Endothelial cell of umbilical vein (primary cell): ENCODE measurements at regions not wholly inside any gene's neighbourhood (a gene's known extent, or its start where the extent isn't known, plus 50 kb on each side); places are given as distances from the start of the nearest gene placed in this dataset.

Experiments
- EZH2 ChIP-seq: IDR thresholded peaks from 2 replicates; pipeline ENCODE4 v1.6.1; 2012; ENCODE audit warnings: borderline replicate concordance, low read depth, mild to moderate bottlenecking, moderate library complexity, low read length, inconsistent platforms; ENCODE audit not compliant: severe bottlenecking
- FOS ChIP-seq: IDR thresholded peaks from 2 replicates; pipeline ENCODE4 v1.6.1; 2011; ENCODE audit warnings: mild to moderate bottlenecking, low read length, moderate library complexity, borderline replicate concordance; ENCODE audit not compliant: insufficient read depth
- JUN ChIP-seq: IDR thresholded peaks from 2 replicates; pipeline ENCODE4 v1.6.1; 2011; ENCODE audit warnings: borderline replicate concordance, low read depth; ENCODE audit not compliant: insufficient read length, insufficient read depth
- MYC ChIP-seq: IDR thresholded peaks from one replicate; pipeline ENCODE4 v1.6.1; 2011; ENCODE audit warnings: mild to moderate bottlenecking, low read depth, low read length
- POLR2A ChIP-seq: IDR thresholded peaks from 2 replicates; pipeline ENCODE4 v1.6.1; 2012; ENCODE audit warnings: low read depth, mild to moderate bottlenecking, control low read depth, low read length
- POLR2AphosphoS5 ChIP-seq: IDR thresholded peaks from 2 replicates; pipeline ENCODE4 v1.6.1; 2012; ENCODE audit warnings: low read depth, mild to moderate bottlenecking, control low read depth, low read length, moderate library complexity; ENCODE audit not compliant: insufficient read depth
- TF ChIP-seq, protein P1 (sequence below), 2 donors: IDR thresholded peaks; 1 replicate in 1 of 2; 2 replicates in 1 of 2; pipeline ENCODE4 v1.5.1; 2011; ENCODE audit warnings: low read length in 2 of 2, mild to moderate bottlenecking in 2 of 2, moderate library complexity in 2 of 2, control low read depth in 1 of 2, inconsistent platforms in 1 of 2, low read depth in 1 of 2; ENCODE audit not compliant: insufficient read depth in 1 of 2; ENCODE audit errors: extremely low read depth in 1 of 2
- TF ChIP-seq, protein P2 (sequence below): IDR thresholded peaks from 2 replicates; pipeline ENCODE4 v1.6.1; 2011; ENCODE audit not compliant: insufficient read depth, insufficient read length

GRCh38 chr20:54292185-54292584 is 84.3 kb downstream of the PFDN4 start:
- TF ChIP-seq, protein P1, sequence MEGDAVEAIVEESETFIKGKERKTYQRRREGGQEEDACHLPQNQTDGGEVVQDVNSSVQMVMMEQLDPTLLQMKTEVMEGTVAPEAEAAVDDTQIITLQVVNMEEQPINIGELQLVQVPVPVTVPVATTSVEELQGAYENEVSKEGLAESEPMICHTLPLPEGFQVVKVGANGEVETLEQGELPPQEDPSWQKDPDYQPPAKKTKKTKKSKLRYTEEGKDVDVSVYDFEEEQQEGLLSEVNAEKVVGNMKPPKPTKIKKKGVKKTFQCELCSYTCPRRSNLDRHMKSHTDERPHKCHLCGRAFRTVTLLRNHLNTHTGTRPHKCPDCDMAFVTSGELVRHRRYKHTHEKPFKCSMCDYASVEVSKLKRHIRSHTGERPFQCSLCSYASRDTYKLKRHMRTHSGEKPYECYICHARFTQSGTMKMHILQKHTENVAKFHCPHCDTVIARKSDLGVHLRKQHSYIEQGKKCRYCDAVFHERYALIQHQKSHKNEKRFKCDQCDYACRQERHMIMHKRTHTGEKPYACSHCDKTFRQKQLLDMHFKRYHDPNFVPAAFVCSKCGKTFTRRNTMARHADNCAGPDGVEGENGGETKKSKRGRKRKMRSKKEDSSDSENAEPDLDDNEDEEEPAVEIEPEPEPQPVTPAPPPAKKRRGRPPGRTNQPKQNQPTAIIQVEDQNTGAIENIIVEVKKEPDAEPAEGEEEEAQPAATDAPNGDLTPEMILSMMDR (IDR thresholded peaks at IDR 0.05; ENCODE audit: extremely low read depth in 1 of 2, insufficient read depth in 1 of 2, low read depth in 1 of 2, low read length in 2 of 2), result no peak
- TF ChIP-seq POLR2AphosphoS5 (no peak), POLR2A (no peak), EZH2 (no peak), MYC (no peak), JUN (peak; percentile 54), FOS (no peak)
- TF ChIP-seq, protein P2, sequence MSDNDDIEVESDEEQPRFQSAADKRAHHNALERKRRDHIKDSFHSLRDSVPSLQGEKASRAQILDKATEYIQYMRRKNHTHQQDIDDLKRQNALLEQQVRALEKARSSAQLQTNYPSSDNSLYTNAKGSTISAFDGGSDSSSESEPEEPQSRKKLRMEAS, result no peak
